GM19023 (cell line): ENCODE measurements at regions not wholly inside any gene's neighbourhood (a gene's known extent, or its start where the extent isn't known, plus 50 kb on each side); places are given as distances from the start of the nearest gene placed in this dataset.
"Not testable (repeated sequence)": the region's sequence is repeated elsewhere in the genome, so short reads cannot be mapped to it uniquely, and the experiment has no call there.

Experiments used
- ATAC-seq: cut with Tn5 transposase; IDR thresholded peaks from one replicate; pipeline ENCODE4 v1.9.1; 2021; ENCODE audit warnings: mild to moderate bottlenecking, moderate library complexity; ENCODE audit not compliant: unreplicated experiment

DNA sequence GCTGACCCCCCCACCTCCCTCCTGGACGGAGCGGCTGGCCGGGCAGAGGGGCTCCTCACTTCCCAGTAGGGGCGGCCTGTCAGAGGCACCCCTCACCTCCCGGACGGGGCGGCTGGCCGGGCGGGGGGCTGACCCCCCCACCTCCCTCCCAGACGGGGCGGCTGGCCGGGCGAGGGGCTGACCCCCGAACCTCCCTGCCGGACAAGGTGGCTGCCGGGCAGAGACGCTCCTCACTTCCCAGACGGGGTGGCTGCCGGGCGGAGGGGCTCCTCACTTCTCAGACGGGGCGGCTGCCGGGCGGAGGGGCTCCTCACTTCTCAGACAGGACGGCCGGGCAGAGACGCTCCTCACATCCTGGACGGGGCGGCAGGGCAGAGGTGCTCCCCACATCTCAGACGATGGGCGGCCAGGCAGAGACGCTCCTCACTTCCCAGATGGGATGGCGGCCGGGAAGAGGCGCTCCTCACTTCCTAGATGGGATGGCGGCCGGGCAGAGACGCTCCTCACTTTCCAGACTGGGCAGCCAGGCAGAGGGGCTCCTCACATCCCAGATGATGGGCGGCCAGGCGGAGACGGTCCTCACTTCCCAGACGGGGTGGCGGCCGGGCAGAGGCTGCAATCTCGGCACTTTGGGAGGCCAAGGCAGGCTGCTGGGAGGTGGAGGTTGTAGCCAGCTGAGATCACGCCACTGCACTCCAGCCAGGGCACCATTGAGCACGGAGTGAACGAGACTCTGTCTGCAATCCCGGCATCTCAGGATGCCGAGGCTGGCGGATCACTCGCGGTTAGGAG is 66.2 kb upstream of the PAPPA2 start:
- ATAC-seq, result not testable (repeated sequence)

DNA sequence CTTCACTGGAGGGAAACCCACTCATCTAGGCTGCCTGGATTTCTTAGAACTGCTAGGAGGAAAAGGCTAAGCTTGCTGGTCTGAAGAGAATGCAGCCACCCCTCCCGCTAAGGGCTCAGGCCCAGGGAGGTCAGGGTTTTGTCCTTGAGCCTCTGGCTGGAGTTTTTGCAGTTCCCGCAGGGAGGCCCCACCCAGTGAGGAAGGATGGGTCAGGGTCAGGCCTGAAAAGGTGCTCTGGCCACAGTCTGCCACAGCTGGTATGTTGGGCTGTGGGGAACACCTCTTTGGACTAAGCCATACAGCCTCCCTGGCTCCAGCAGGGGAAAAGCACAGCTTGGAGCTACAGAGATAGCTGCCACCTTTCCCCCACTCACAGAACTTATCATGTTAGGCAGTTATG is 71.4 kb upstream of the PAPPA2 start:
- no peak for ATAC-seq

- no peak for ATAC-seq
Measured at GRCh38 chr1:176384841-176385240, 78.1 kb upstream of the PAPPA2 start.

GRCh38 chr1:176382163-176382562 is 80.8 kb upstream of the PAPPA2 start:
- ATAC-seq, result no peak

GRCh38 chr1:176379626-176380339 is 83.2 kb upstream of the PAPPA2 start:
- ATAC-seq, result no peak

DNA sequence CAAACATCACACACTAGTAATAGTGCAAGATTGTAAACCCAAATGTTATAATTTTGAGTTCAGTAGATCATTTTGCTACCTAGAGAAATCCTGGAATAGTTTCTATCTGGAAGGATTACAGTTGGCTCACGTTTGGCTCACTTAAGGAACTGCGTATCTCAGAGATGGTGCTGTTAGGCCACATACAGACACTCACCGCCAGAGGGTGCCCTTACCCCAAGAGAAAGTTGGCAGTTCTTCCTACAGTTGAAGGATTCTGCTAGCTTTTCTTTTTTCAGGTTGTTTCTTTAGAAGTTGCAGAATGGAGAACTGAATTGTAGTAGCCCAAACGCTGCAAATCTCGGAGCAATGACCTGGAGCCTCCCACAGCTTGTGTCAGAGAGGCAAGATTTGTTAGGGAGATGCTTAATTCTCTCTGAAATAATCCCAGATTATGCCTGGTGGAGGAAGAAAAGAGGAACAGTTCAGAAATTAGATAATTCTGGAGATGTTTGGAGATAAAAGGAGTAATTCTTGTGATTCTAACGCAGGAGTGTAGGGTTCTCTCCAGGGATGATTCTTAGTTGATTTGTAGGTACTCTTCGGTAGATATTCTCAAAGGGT is 87.9 kb upstream of the PAPPA2 start:
- ATAC-seq, result peak; percentile 89

DNA sequence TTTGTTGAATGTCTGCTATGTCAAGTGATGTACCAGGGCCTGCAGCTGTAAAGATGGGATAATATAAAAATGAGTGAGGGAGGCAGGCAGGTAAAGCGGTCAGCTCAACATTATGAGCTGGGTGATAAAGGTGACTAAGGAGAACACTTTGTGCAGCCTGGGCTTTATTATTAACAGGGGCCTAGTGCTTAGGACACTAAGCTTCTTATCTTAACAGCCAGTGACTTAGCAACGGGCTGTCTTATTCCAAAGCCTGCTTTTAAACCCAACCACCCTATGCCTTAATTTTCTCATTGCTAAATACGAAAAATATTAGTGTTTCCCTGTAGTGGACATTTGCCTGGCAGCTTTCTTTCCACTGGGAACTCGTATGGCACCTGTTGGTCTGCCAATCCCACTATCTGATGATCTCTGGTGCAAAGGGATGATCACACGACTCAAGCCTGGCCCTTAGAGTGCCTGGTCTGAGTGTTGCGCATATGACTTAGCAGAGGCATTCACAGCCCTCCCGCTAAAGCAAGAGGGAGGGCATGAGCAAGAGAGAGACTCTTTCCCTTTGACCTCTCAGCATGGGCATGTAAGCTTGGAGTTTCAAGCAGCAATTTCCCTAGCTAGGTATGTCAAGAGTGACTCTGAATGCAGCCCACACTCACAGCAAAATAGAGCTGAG is 98.6 kb upstream of the PAPPA2 start:
- ATAC-seq, result no peak

DNA sequence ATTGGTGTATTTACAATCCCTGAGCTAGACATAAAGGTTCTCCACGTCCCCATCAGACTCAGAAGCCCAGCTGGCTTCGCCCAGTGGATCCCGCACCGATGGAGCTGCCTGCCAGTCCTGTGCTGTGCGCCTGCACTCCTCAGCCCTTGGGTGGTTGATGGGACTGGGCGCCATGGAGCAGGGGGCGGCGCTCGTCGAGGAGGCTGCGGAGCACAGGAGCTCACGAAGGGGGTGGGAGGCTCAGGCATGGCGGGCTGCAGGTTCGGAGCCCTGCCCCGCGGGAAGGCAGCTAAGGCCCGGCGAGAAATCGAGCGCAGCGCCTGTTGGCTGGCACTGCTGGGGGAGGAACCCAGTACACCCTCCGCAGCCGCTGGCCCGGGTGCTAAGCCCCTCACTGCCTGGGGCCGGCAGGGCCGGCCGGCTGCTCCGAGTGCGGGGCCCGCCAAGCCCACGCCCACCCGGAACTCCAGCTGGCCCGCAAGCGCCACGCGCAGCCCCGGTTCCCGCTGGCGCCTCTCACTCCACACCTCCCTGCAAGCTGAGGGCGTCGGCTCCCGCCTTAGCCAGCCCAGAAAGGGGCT is 113.8 kb upstream of the PAPPA2 start:
- ATAC-seq, result not testable (repeated sequence)

- ATAC-seq, result no peak
Measured at GRCh38 chr1:176341656-176342055, 121.3 kb upstream of the PAPPA2 start.

DNA sequence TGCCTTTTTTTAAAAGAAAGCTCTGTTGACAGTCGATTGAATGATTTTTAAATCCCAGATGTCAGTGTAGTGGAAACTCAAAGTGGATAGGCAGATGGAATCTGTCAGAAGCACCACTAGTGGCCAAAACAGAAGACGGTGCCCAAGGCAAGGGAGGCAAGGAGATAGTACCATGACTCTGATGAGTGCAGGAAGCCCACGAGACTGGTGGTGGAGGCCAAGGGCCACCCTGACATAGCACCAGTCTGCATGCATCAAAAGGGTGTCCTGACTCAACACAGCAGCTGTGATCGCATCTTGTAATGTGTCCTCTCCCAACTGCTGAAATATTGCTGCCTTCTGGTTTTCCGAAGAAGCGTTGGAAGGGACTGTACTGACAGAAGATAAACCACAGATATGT is 124.1 kb upstream of the PAPPA2 start:
- no peak for ATAC-seq

DNA sequence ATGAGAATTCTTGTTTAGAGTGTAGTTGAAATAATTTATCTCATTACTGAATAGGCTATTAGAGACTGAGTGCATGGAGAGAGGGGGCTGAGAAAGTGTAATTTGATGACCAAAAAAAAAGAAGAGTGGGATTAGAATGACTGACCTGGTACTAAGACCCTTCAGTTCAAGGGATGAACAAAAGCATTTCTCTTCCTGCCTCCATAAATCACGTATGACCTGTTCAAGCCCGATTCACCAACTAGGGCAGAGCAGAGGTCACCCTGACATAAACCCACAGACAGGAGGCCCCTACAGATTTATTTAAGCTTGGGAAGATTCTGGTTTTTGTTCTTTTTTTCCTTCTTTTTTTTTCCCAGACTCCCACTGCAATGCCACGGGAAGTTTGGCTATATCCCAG is 123.7 kb upstream of the COP1 start:
- ATAC-seq, result no peak

DNA sequence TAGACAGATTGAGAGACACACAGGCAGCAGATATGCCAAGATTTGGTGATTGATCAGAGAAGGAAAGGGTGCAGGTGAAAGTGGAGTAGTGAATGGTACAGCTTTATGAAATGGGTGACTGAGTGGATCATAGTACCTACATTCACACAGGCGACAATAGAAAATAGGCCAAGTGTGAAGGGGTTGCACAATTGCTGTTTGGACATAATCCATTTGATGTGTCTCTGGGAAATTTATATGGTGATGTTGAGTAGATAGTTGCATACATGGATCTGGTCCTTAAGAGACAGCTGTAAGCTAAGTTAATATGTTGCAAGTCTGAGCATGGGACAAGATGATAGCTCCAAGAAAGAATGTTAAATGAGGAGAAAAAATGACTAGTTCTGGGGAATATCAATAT is 118.6 kb upstream of the COP1 start:
- ATAC-seq, result no peak

GRCh38 chr1:176323472-176323871 is 116.4 kb upstream of the COP1 start:
- ATAC-seq, result no peak

- no peak for ATAC-seq
Measured at GRCh38 chr1:176315519-176316220, 108.6 kb upstream of the COP1 start.

GRCh38 chr1:176296602-176297001 is 89.5 kb upstream of the COP1 start:
- ATAC-seq, result not testable (repeated sequence)

- no peak for ATAC-seq
Measured at GRCh38 chr1:176285996-176286395, 78.9 kb upstream of the COP1 start.

- no peak for ATAC-seq
Measured at GRCh38 chr1:176271572-176271971, 64.5 kb upstream of the COP1 start.
